Stomach (tissue), 4 donors: ENCODE measurements at regions not wholly inside any gene's neighbourhood (a gene's known extent, or its start where the extent isn't known, plus 50 kb on each side); places are given as distances from the start of the nearest gene placed in this dataset.
"Not testable (repeated sequence)": the region's sequence is repeated elsewhere in the genome, so short reads cannot be mapped to it uniquely, and the experiment has no call there.

Experiments
- CTCF ChIP-seq, 7 experiments: fragments of 450-650 bp in 4 of 7; fragments of 200-600 bp in 3 of 7; sonication (generic) in 3 of 7; IDR thresholded peaks; one replicate each; pipeline ENCODE4 v1.5.1; 2016 to 2019; ENCODE audit warnings: antibody characterized with exemption in 7 of 7, control low read depth in 2 of 7, mild to moderate bottlenecking in 1 of 7
- POLR2A ChIP-seq, 4 donors: fragments of 450-650 bp; IDR thresholded peaks; one replicate each; pipeline ENCODE4 v1.6.1; 2016; ENCODE audit warnings: antibody characterized with exemption in 4 of 4, control low read depth in 2 of 4, mild to moderate bottlenecking in 1 of 4, moderate library complexity in 1 of 4

GRCh38 chr14:34140127-34140526, 189.3 kb upstream of the EGLN3 start:
- not testable (repeated sequence) for TF ChIP-seq CTCF, POLR2A (IDR thresholded peaks at IDR 0.05)
